Neuronal stem cell (in vitro differentiated cells): ENCODE measurements at regions not wholly inside any gene's neighbourhood (a gene's known extent, or its start where the extent isn't known, plus 50 kb on each side); places are given as distances from the start of the nearest gene placed in this dataset.

Source experiments
- DNase-seq: peaks from one replicate; pipeline ENCODE4 v3.0.0-alpha.2; 2013; ENCODE audit warnings: low spot score
- H2AFZ ChIP-seq: one replicate; pipeline ENCODE4 v1.6.1; 2013; ENCODE audit warnings: mild to moderate bottlenecking, low read length, inconsistent platforms
- H2AK5ac ChIP-seq: 2 replicates; pipeline ENCODE4 v1.6.1; 2013; ENCODE audit warnings: low read depth, mild to moderate bottlenecking, inconsistent platforms, low read length, moderate library complexity, mixed read lengths
- H2BK120ac ChIP-seq: 2 replicates; pipeline ENCODE4 v1.6.1; 2013; ENCODE audit warnings: low read depth, mild to moderate bottlenecking, inconsistent platforms, low read length, moderate library complexity, mixed read lengths
- H2BK12ac ChIP-seq: one replicate; pipeline ENCODE4 v1.6.1; 2013; ENCODE audit warnings: low read length, inconsistent platforms
- H2BK15ac ChIP-seq: 2 replicates; pipeline ENCODE4 v1.6.1; 2013; ENCODE audit warnings: mild to moderate bottlenecking, low read length, inconsistent platforms, mixed read lengths
- H2BK5ac ChIP-seq: one replicate; pipeline ENCODE4 v1.6.1; 2013; ENCODE audit warnings: inconsistent platforms, mild to moderate bottlenecking, low read length, moderate library complexity
- H3K14ac ChIP-seq: one replicate; pipeline ENCODE4 v1.6.1; 2013; ENCODE audit warnings: low read length, inconsistent platforms
- H3K18ac ChIP-seq: 2 replicates; pipeline ENCODE4 v1.6.1; 2013; ENCODE audit warnings: low read length, inconsistent platforms
- H3K23ac ChIP-seq: 2 replicates; pipeline ENCODE4 v1.6.1; 2013; ENCODE audit warnings: low read depth, mild to moderate bottlenecking, mixed read lengths, low read length, inconsistent platforms; ENCODE audit not compliant: poor library complexity
- H3K27ac ChIP-seq: replicated peaks from 3 replicates; pipeline ENCODE4 v1.5.1; 2013; ENCODE audit warnings: low read length, inconsistent platforms
- H3K27me3 ChIP-seq, 3 experiments: 2 replicates each; pipeline ENCODE4 v1.6.1; 2013; ENCODE audit warnings: low read length in 3 of 3, mild to moderate bottlenecking in 2 of 3, inconsistent platforms in 1 of 3, low read depth in 1 of 3, mixed read lengths in 1 of 3, moderate library complexity in 1 of 3; ENCODE audit not compliant: control insufficient read depth in 3 of 3, insufficient read depth in 3 of 3
- H3K36me3 ChIP-seq, 2 donors: replicated peaks in 1 of 2; 2 replicates each; pipeline ENCODE4 v1.6.1; 2013; ENCODE audit warnings: low read length in 2 of 2; ENCODE audit not compliant: control insufficient read depth in 2 of 2, insufficient read depth in 2 of 2
- H3K4ac ChIP-seq: 2 replicates; pipeline ENCODE4 v1.6.1; 2013; ENCODE audit warnings: inconsistent platforms, mild to moderate bottlenecking, low read length, moderate library complexity
- H3K4me1 ChIP-seq, 2 donors: 1 replicate in 1 of 2; 2 replicates in 1 of 2; pipeline ENCODE4 v1.6.1; 2013; ENCODE audit warnings: low read length in 2 of 2, low read depth in 1 of 2; ENCODE audit not compliant: control insufficient read depth in 2 of 2, insufficient read depth in 1 of 2
- H3K4me2 ChIP-seq: one replicate; pipeline ENCODE4 v1.6.1; 2013; ENCODE audit warnings: mild to moderate bottlenecking, low read length, inconsistent platforms; ENCODE audit not compliant: insufficient read depth, poor library complexity, severe bottlenecking
- H3K4me3 ChIP-seq, 2 donors: 2 replicates each; pipeline ENCODE4 v1.5.1; 2013; ENCODE audit warnings: low read length in 2 of 2, mild to moderate bottlenecking in 2 of 2, inconsistent platforms in 1 of 2, moderate library complexity in 1 of 2
- H3K79me1 ChIP-seq: one replicate; pipeline ENCODE4 v1.6.1; 2013; ENCODE audit warnings: low read depth, mild to moderate bottlenecking, inconsistent platforms, low read length, moderate library complexity
- H3K9ac ChIP-seq: one replicate; pipeline ENCODE4 v1.6.1; 2013; ENCODE audit warnings: mild to moderate bottlenecking, low read depth, low read length, inconsistent platforms; ENCODE audit not compliant: poor library complexity
- H3K9me3 ChIP-seq, 2 donors: replicated peaks in 1 of 2; 2 replicates each; pipeline versions ENCODE3 to v1.6.1; 2013; ENCODE audit warnings: low read length in 2 of 2, mild to moderate bottlenecking in 2 of 2, inconsistent platforms in 1 of 2, low read depth in 1 of 2, mixed read lengths in 1 of 2, moderate library complexity in 1 of 2; ENCODE audit not compliant: control insufficient read depth in 2 of 2, insufficient read depth in 1 of 2
- H4K8ac ChIP-seq: one replicate; pipeline ENCODE4 v1.6.1; 2013; ENCODE audit warnings: low read depth, mild to moderate bottlenecking, inconsistent platforms, low read length, moderate library complexity
- H4K91ac ChIP-seq: one replicate; pipeline ENCODE4 v1.6.1; 2013; ENCODE audit warnings: low read length, low read depth, mild to moderate bottlenecking, inconsistent platforms; ENCODE audit not compliant: poor library complexity
- WGBS, 2 donors: extraction: QIAGEN DNeasy Blood & Tissue Kit; methylation state at CpG; one replicate each; pipeline ENCODE4 v1.1.7; 2013; ENCODE audit warnings: missing lambda C conversion rate in 2 of 2, mixed read lengths in 1 of 2; ENCODE audit not compliant: insufficient read length in 2 of 2, insufficient replicate concordance in 1 of 2; ENCODE audit errors: extremely low coverage in 2 of 2; 5-methylcytosine and 5-hydroxymethylcytosine counted together

GRCh38 chr1:98253145-98253544, 332.3 kb upstream of the DPYD start:
- Histone ChIP-seq H3K18ac (no peak overlapping the region), H4K91ac (no peak overlapping the region), H3K9me3 (peaks cover 0 to 3% of the 10 kb centered on the region in 2 donors), H3K79me1 (no peaks in the 10 kb centered on the region), H3K4me3 (no peak overlapping the region), H4K8ac (no peak overlapping the region), H2BK15ac (no peak overlapping the region), H2AK5ac (no peak overlapping the region), H3K23ac (no peak overlapping the region), H3K4ac (no peak overlapping the region), H3K27me3 (no peaks in the 10 kb centered on the region), H3K4me2 (no peak overlapping the region), H2BK120ac (no peak overlapping the region), H3K9ac (no peak overlapping the region), H3K14ac (no peak overlapping the region), H3K27ac (no peak overlapping the region), H2BK5ac (no peak overlapping the region), H3K36me3 (no peaks in the 10 kb centered on the region), H2AFZ (no peak overlapping the region), H2BK12ac (no peak overlapping the region), H3K4me1 (no peaks in the 10 kb centered on the region)
- WGBS, 2 donors: no CpG with 5 or more reads among the region's 3 CpGs
- no peak for DNase-seq

- no peaks in the 10 kb centered on the region for H3K36me3 ChIP-seq
- H3K79me1 ChIP-seq: no peaks in the 10 kb centered on the region
- H3K9ac ChIP-seq: no peak overlapping the region
- no peak overlapping the region for H3K18ac ChIP-seq
- DNase-seq: no peak
- H2BK12ac ChIP-seq: no peak overlapping the region
- H4K8ac ChIP-seq: no peak overlapping the region
- no peak overlapping the region for H2BK5ac ChIP-seq
- H2AFZ ChIP-seq: no peak overlapping the region
- no peak overlapping the region for H3K4me2 ChIP-seq
- H3K27me3 ChIP-seq: no peaks in the 10 kb centered on the region
- no peak overlapping the region for H2BK15ac ChIP-seq
- no CpG with 5 or more reads among the region's 2 CpGs for WGBS, 2 donors
- no peak overlapping the region for H3K27ac ChIP-seq
- no peak overlapping the region for H3K4ac ChIP-seq
- no peak overlapping the region for H4K91ac ChIP-seq
- H2AK5ac ChIP-seq: no peak overlapping the region
- H3K4me3 ChIP-seq: no peak overlapping the region
- H3K14ac ChIP-seq: no peak overlapping the region
- H2BK120ac ChIP-seq: no peak overlapping the region
- H3K4me1 ChIP-seq: no peaks in the 10 kb centered on the region
- H3K23ac ChIP-seq: no peak overlapping the region
- H3K9me3 ChIP-seq: peaks cover 0 to 3% of the 10 kb centered on the region in 2 donors
These were observed 330.7 kb upstream of the DPYD start for GRCh38 chr1:98251497-98251896.

- Histone ChIP-seq H3K79me1 (no peaks in the 10 kb centered on the region), H2BK120ac (no peak overlapping the region), H3K4me1 (no peaks in the 10 kb centered on the region), H2BK5ac (no peak overlapping the region), H4K8ac (no peak overlapping the region), H3K9ac (no peak overlapping the region), H3K27ac (no peak overlapping the region), H3K4ac (no peak overlapping the region), H3K4me2 (no peak overlapping the region), H3K36me3 (no peaks in the 10 kb centered on the region), H3K27me3 (no peaks in the 10 kb centered on the region), H3K18ac (peak overlapping the region; percentile 45), H3K14ac (no peak overlapping the region), H2BK12ac (no peak overlapping the region), H3K4me3 (no peak overlapping the region), H3K9me3 (no peaks in the 10 kb centered on the region), H2AK5ac (no peak overlapping the region), H2BK15ac (no peak overlapping the region), H4K91ac (no peak overlapping the region), H3K23ac (no peak overlapping the region), H2AFZ (no peak overlapping the region)
- no peak for DNase-seq
- no CpG with 5 or more reads among the region's 3 CpGs for WGBS, 2 donors
These were observed 311.8 kb upstream of the DPYD start for GRCh38 chr1:98232678-98233077.

- no CpG with 5 or more reads among the region's 1 CpG for WGBS, 2 donors
- H3K18ac ChIP-seq: no peak overlapping the region
- no peak overlapping the region for H4K8ac ChIP-seq
- H2AFZ ChIP-seq: no peak overlapping the region
- H3K4me2 ChIP-seq: no peak overlapping the region
- H3K4me1 ChIP-seq: peaks cover 0 to 1% of the 10 kb centered on the region in 2 donors
- H4K91ac ChIP-seq: no peak overlapping the region
- no peaks in the 10 kb centered on the region for H3K79me1 ChIP-seq
- DNase-seq: no peak
- no peak overlapping the region for H2AK5ac ChIP-seq
- H2BK12ac ChIP-seq: no peak overlapping the region
- no peak overlapping the region for H3K14ac ChIP-seq
- H3K9ac ChIP-seq: no peak overlapping the region
- no peak overlapping the region for H2BK15ac ChIP-seq
- no peak overlapping the region for H3K27ac ChIP-seq
- no peaks in the 10 kb centered on the region for H3K36me3 ChIP-seq
- H2BK5ac ChIP-seq: no peak overlapping the region
- H2BK120ac ChIP-seq: no peak overlapping the region
- no peaks in the 10 kb centered on the region for H3K9me3 ChIP-seq
- no peak overlapping the region for H3K4ac ChIP-seq
- H3K27me3 ChIP-seq: no peaks in the 10 kb centered on the region
- H3K23ac ChIP-seq: no peak overlapping the region
- H3K4me3 ChIP-seq: no peak overlapping the region
These were observed 301.9 kb upstream of the DPYD start for GRCh38 chr1:98222706-98223105.
